NOMO-1 (cell line): ENCODE measurements at regions not wholly inside any gene's neighbourhood (a gene's known extent, or its start where the extent isn't known, plus 50 kb on each side); places are given as distances from the start of the nearest gene placed in this dataset.
"Not testable (repeated sequence)": the region's sequence is repeated elsewhere in the genome, so short reads cannot be mapped to it uniquely, and the experiment has no call there.

Experiments
- DNase-seq, 2 experiments: peaks; one replicate each; lab custom pipeline; 2025; ENCODE audit not compliant: unreplicated experiment in 2 of 2; lab: John Stamatoyannopoulos, UW

DNA sequence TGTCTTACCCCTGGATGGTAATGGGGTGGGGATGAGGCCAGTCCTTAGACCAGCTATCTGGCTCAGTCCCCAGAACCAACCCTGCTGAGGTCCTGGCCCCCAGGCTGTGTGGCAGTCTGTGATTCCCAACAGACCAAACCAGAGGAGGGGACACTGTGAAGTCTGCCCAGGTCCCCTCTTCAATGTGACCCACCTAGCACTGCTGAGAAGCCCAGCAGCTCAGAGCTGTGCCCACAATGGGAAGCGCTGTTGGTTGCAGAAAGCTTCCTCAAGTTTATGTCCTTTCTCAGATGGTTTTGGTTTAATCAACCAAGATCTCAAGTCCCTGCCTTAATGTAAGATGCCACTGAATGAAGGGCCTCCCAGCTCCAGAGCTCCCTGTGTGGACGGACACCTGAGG is 114.7 kb upstream of the IGLL5 start:
- no peak for DNase-seq

DNA sequence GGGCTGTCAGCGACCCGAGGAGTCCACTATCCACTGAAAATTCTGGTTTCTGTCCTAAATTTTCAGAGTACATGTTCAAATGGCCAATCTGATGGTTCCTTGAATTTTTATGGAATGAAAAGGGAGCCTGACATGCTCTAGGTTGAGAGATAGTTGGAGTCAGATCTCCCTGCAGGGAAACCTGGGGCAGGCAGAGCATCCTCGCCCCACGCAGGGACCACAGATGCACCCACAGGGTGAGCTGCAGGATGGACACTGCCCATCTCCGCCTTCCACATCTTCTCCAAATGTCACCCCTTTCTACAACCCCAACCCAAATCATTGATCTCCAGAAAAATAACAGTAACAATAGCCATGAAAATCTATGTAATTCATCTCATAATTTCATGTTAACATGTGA is 114.2 kb upstream of the IGLL5 start:
- DNase-seq = no peak

GRCh38 chr22:22773979-22774604 is 113.5 kb upstream of the IGLL5 start:
- DNase-seq = peak; percentile 70 to 94

- DNase-seq = not testable (repeated sequence)
Measured at GRCh38 chr22:22774762-22775161, 112.9 kb upstream of the IGLL5 start.

DNA sequence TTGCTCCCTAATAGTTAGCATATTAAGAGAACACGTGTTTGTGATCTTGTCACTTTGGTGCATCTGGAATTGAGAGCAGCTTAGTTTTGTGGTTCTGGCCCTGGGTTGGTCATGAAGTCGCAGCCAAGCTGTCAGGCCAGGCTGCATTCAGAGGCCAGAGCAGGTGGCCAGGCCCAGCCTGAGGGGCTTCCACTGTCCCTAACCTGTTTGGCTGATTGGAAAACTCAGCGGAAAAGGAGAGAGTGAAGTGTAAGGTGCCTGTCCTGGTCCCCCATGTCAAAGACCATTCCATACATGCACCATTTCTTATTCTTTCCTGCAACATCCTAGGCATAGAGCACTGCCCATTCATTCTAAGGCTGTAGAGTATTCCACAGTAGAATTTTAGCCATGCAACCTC is 111.5 kb upstream of the IGLL5 start:
- DNase-seq = no peak

- DNase-seq = no peak
Measured at GRCh38 chr22:22779213-22779612, 108.4 kb upstream of the IGLL5 start.

GRCh38 chr22:22783575-22783974 is 104.0 kb upstream of the IGLL5 start:
- no peak for DNase-seq

DNA sequence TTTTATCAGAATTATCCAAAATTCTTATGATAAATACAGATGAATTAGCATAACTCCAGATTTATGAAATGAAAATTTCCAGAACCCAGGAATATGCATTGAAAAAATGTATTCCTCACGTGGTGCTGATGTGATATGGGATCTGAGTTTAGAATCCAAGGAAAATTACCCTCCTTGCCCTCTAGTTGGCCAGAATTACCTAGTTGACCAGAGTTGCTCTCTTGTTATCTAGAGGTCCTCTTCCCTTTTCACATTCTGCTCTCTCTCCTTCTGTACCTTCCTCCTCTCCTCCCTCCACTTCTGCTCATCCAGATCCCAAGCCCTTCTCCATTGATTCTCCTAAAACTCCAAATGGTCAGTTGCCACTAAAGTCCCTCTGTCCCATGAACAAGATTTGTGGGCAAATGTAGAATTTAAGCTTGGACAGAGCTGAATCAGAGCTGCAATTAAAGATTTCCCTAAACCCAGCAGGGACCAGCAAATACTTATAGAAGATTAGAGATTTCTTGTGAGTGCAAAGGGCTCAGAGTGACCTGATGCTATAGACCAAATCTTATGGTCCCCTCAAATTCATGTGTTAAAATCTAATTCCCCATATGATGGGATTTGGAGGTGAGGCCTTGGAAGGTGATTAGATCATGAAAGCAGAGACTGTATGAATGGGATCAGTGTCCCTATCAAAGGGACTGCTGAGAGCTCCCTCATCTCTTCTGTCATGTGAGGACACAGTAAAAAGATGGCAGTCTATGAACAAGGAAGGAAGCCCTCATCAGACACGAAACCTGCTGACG is 103.2 kb upstream of the IGLL5 start:
- no peak for DNase-seq

GRCh38 chr22:22785316-22786065 is 102.1 kb upstream of the IGLL5 start:
- no peak for DNase-seq

DNA sequence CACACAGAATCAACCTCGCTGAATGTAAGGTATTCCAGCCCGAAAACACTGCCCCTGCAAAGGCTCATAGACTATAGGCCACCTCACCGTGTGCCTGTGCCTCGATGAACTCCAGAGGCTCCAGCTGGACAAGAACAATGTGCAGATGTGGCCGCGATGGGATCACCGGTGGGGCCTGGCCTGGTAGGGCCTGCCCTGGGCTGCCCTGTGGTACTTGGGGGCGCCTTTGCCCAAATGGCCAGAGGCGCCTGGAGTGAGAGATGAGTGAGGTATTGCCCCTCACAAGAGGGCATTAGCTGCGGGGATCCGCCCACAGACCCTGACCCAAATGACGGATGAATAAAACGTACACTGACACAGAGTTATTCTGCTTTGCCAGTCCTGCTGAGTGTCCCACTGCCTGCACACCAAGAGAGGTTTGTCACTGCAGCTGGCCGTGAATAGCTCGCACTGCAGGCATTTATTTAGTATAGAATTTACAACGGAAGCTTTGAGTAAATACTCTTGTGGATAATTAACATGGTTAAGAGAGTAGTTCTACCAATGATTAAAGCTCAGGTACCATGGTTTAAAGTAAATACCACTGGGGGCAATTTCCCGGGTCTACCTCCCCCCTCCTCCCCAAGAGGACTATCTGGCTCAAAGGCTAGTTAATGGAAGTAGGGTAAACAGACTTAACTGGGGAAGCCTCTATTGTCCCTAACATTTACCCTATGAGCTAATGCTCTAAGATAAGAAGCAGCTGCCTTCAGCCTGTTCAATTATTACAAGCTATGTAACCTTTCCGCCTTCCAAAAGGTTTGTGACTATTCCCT is 101.1 kb upstream of the IGLL5 start:
- no peak for DNase-seq

DNA sequence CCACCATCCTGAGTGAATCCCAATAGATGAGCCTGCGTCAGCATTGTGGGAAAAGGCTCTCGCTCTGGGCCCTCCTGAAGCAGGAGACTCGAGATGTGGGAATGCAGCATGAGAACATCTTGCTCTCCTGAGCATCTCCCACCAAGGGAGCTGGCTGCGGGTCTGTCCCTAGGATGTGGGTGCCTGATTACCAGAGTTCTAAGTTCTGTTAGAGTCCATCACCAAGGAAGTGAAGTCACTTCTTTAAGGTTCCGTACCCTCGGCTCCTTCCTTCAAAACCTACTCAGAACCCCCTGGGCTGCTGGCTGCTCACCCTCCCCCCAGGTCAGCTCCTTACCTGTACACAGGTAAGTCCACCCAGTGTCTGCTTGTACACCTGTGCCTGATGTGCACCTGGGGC is 100.5 kb upstream of the IGLL5 start:
- DNase-seq = no peak

DNA sequence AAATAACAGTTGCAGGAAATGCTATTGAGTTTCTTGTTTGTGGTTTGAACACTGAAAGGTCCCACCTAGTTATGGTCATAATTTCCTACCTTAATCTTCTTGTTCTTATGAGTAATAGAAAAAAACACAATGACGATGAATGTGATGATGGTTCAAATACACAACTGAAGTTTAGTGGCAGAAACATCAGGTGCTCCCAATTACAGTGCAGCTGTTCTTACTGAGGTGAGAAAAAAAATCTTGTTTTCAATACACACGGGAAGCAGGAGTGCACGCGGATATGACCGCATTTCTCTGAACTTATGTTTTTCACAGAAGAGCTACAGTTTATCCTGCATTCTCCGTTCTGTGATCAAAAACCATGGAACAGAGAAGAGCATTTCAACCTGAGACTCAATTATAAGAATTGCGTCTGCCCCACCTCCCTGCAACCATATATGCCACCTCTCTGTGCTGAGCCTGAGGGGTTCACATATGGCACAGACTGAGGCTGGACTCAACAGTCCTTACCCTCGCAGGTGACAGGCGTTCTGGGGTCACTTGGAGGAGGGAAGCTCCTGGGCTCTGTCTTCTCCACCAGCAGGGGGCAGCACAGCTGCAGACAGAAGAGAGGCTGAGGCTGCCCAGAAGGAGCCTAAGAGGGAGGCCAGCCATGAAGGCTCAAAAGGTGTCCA is 99.7 kb upstream of the IGLL5 start:
- peak; percentile 21 to 37 for DNase-seq

GRCh38 chr22:22788460-22789037 is 99.1 kb upstream of the IGLL5 start:
- DNase-seq = no peak

DNA sequence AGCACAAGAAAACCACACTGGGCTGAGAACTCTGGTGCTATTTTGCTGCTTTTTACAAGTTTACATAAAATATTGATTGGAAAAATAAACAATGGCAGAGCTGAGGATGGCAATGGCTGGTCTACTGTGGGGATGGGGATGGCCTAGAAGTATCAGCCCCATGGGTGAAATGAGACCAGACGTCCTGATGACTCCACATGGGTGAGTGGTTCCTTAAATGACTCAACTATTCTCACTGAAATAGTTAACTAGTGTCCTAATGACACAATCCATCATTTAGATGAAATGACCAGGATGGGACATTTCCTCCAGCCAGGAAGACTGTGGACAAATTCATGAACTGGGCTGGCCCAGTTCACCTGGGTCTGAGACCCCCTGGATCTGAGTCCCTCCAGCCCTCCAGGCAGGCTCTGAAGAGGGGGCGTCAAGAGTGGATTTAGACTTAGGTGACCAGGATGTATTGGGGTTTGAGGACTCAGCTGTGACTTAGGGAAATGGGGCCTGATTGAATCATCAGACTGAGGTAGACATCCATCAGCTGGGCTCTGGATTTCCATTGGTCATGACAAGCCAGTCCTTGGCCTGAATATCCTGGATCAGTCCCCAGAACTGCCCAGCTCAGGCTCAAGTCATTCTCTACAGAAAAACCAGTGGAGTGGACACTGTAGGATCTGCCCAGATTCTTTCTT is 98.2 kb upstream of the IGLL5 start:
- no peak for DNase-seq

DNA sequence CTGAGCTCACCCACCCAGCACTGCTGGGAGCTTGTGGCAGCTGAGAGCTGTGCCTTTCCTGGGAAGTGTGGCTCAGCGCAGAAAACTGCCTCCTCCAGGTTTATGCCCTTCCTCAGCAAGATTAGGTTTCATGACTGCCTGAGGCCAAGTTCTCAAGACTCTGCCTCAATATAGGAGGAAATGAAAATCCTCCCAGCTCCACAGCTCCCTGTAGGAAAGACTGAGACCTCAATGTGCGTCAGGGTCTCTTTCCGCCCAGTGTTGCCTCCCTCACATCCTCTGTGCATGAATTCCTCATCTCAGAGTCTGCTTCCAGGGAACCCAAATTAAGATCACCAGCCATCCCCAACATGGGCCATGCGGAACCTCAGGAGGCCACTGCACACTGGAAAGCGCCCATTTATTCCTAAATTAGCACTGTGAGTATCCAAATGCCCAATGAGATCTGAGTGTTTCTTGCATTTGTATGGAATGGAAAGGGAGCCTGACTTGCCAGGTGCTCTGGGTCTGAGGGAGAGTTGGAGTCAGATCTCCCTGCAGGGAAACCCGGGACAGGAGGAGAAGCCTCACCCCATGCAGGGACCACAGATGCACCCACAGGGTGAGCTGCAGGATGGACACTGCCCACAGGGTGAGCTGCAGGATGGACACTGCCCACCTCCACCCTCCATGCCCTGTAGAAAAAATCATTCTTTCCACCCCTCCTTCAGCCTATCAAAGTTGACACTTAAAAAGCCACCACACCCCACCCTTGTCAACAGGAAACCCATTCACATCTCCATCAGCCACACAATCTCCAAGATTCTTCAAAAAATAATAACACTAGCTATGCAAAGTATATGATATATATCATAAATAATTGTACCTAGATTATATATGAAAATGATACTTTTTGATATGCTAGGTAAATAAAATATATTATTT is 97.4 kb upstream of the IGLL5 start:
- no peak for DNase-seq

GRCh38 chr22:22791438-22792181 is 96.0 kb upstream of the IGLL5 start:
- DNase-seq = no peak

- DNase-seq = not testable (repeated sequence)
Measured at GRCh38 chr22:22792205-22792786, 95.3 kb upstream of the IGLL5 start.
